GM23248 (cell line): ENCODE measurements at regions not wholly inside any gene's neighbourhood (a gene's known extent, or its start where the extent isn't known, plus 50 kb on each side); places are given as distances from the start of the nearest gene placed in this dataset.

ENCODE experiments used
- DNase-seq: peaks from one replicate; pipeline ENCODE4 v3.0.0-alpha.2; 2015
- H2AFZ ChIP-seq: fragments of 200-600 bp; sonication (generic); 2 replicates; pipeline ENCODE4 v1.6.1; 2016; ENCODE audit warnings: antibody characterized with exemption
- H3F3A ChIP-seq: fragments of 200-600 bp; sonication (generic); 2 replicates; pipeline ENCODE4 v1.6.1; 2016; ENCODE audit warnings: mild to moderate bottlenecking, antibody characterized with exemption, mixed run types; ENCODE audit not compliant: insufficient read depth
- H3K27ac ChIP-seq: fragments of 200-600 bp; sonication (generic); 2 replicates; pipeline ENCODE4 v1.5.1; 2016; ENCODE audit warnings: mild to moderate bottlenecking
- H3K27me3 ChIP-seq: fragments of 200-600 bp; sonication (generic); replicated peaks from 2 replicates; pipeline ENCODE4 v1.6.1; 2016; ENCODE audit warnings: mild to moderate bottlenecking; ENCODE audit not compliant: insufficient read depth
- H3K36me3 ChIP-seq: fragments of 200-600 bp; sonication (generic); 2 replicates; pipeline ENCODE4 v1.6.1; 2016; ENCODE audit warnings: low read depth, mild to moderate bottlenecking
- H3K4me1 ChIP-seq: fragments of 200-600 bp; sonication (generic); 2 replicates; pipeline ENCODE4 v1.6.1; 2016; ENCODE audit warnings: mild to moderate bottlenecking; ENCODE audit not compliant: insufficient read depth
- H3K4me2 ChIP-seq: fragments of 200-600 bp; sonication (generic); one replicate; pipeline ENCODE4 v1.6.1; 2016; ENCODE audit warnings: mild to moderate bottlenecking; ENCODE audit not compliant: unreplicated experiment
- H3K4me3 ChIP-seq: fragments of 200-600 bp; sonication (generic); 2 replicates; pipeline ENCODE4 v1.5.1; 2016; ENCODE audit warnings: mild to moderate bottlenecking
- H3K79me2 ChIP-seq: fragments of 200-600 bp; sonication (generic); 2 replicates; pipeline ENCODE4 v1.6.1; 2016; ENCODE audit warnings: mild to moderate bottlenecking; ENCODE audit not compliant: insufficient read depth
- H3K9ac ChIP-seq: fragments of 200-600 bp; sonication (generic); 2 replicates; pipeline ENCODE4 v1.6.1; 2016; ENCODE audit warnings: mild to moderate bottlenecking
- H3K9me2 ChIP-seq: fragments of 200-600 bp; sonication (generic); 2 replicates; pipeline ENCODE4 v1.6.1; 2016; ENCODE audit warnings: mixed run types, mild to moderate bottlenecking, moderate library complexity; ENCODE audit not compliant: insufficient read depth
- H3K9me3 ChIP-seq: fragments of 200-600 bp; sonication (generic); one replicate; pipeline ENCODE4 v1.6.1; 2017; ENCODE audit warnings: low read depth
- H4K20me1 ChIP-seq: fragments of 200-600 bp; sonication (generic); 2 replicates; pipeline ENCODE4 v1.6.0; 2016; ENCODE audit not compliant: insufficient read depth
- EZH2 ChIP-seq: fragments of 200-600 bp; sonication (generic); IDR thresholded peaks from 2 replicates; pipeline ENCODE4 v1.6.1; 2018; ENCODE audit warnings: antibody characterized with exemption, mild to moderate bottlenecking; ENCODE audit not compliant: insufficient read depth, poor library complexity, severe bottlenecking
- EZH2phosphoT487 ChIP-seq: fragments of 200-600 bp; sonication (generic); IDR thresholded peaks from 2 replicates; pipeline ENCODE4 v1.6.1; 2018; ENCODE audit warnings: antibody characterized with exemption, moderate library complexity, mild to moderate bottlenecking, low read depth; ENCODE audit not compliant: insufficient read depth
- WGBS, 2 experiments: methylation state at CpG; one replicate each; pipeline ENCODE4 v1.1.6; 2015 to 2017; ENCODE audit warnings: low lambda C conversion rate in 2 of 2, low coverage in 1 of 2; ENCODE audit errors: missing lambda C conversion rate in 2 of 2; 5-methylcytosine and 5-hydroxymethylcytosine counted together
- in situ Hi-C: fragments of 300-500 bp; cut with MboI; formaldehyde crosslinking; loops from 2 replicates; pipeline ENCODE4 v1.15.0; 2020

GRCh38 chr11:93952082-93952780 lies 68.9 kb upstream of the HEPHL1 start:
- no peaks in the 10 kb centered on the region for H3K36me3 ChIP-seq
- no peaks in the 10 kb centered on the region for H3K9me2 ChIP-seq
- peaks cover 7% of the 10 kb centered on the region; the same call in 1 of the 2 replicates for H3K4me1 ChIP-seq
- TF ChIP-seq EZH2phosphoT487 (no peak), EZH2 (no peak)
- no peak overlapping the region for H3K9ac ChIP-seq
- in situ Hi-C loops = no loop called here
- H3K4me3 ChIP-seq = no peak overlapping the region
- WGBS, 2 experiments = 30 to 31% methylated on average over 6 of the region's 6 CpGs
- no peak overlapping the region for H2AFZ ChIP-seq
- peaks cover 68% of the 10 kb centered on the region for H3K27me3 ChIP-seq
- H3K4me2 ChIP-seq = no peak overlapping the region
- no peaks in the 10 kb centered on the region for H4K20me1 ChIP-seq
- DNase-seq = no peak
- H3K9me3 ChIP-seq = no peaks in the 10 kb centered on the region
- H3F3A ChIP-seq = no peaks in the 10 kb centered on the region
- H3K79me2 ChIP-seq = no peaks in the 10 kb centered on the region
- H3K27ac ChIP-seq = no peak overlapping the region

DNA sequence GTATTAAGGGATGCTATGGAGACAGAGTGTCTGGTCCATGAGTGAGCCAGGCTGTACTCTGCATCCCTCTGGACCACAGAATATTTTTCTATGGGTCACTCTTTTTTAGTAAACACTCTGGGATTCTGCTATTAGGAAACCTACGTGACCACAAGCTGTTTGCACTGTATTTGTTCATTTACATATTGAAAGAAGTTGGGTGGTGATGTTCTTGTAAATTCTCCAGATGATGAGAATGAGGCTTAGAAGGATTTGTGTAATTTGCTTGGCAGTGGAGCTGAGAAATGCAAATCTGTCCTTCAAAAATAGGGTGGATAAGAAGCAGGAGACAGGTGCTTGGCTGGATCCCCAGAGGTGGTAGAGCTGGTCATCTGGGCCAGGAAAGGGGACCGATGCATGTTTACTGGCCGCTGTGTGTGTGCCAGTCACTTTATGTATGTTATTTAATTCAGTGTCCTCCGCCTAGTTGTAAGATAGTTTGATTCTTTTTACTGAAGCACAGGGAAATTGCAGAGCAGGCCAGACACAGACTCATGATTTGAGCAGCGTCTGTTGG lies 63.7 kb upstream of the HEPHL1 start:
- no peaks in the 10 kb centered on the region for H4K20me1 ChIP-seq
- H3K27ac ChIP-seq = no peak overlapping the region
- WGBS, 2 experiments = 19 to 22% methylated on average over 5 of the region's 5 CpGs
- TF ChIP-seq EZH2phosphoT487 = no peak
- no peak for TF ChIP-seq EZH2
- no peaks in the 10 kb centered on the region for H3K4me1 ChIP-seq
- no peak overlapping the region for H3K4me3 ChIP-seq
- DNase-seq = peak; percentile 12
- in situ Hi-C loops = no loop called here
- H3K36me3 ChIP-seq = no peaks in the 10 kb centered on the region
- no peak overlapping the region for H3K4me2 ChIP-seq
- H3K9me2 ChIP-seq = no peaks in the 10 kb centered on the region
- H3K27me3 ChIP-seq = peaks cover 62% of the 10 kb centered on the region
- H3K9ac ChIP-seq = no peak overlapping the region
- H3K79me2 ChIP-seq = no peaks in the 10 kb centered on the region
- no peak overlapping the region for H2AFZ ChIP-seq
- no peaks in the 10 kb centered on the region for H3K9me3 ChIP-seq
- H3F3A ChIP-seq = no peaks in the 10 kb centered on the region

DNA sequence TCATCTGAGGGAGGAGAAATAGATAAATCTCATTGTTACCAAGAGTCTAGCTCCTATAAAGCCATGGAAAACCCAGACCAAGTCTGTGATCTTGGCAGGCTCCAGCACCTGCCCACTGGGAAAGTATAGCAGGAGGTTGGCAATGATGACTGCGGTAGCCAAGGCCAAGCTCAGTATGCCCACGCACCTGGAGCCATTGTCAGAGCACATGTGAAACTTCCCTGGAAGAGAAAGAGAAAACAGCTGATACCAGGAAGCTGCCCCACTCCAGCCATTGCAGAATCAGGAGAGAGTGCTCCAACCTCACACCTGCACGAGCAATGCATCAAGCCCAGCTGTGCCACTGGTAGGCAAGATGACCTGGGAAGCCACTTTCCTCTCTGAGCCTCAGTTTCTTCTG lies 62.2 kb upstream of the HEPHL1 start:
- no peaks in the 10 kb centered on the region for H3K79me2 ChIP-seq
- no peak overlapping the region for H3K4me2 ChIP-seq
- DNase-seq = no peak
- TF ChIP-seq EZH2phosphoT487 = no peak
- no peak for TF ChIP-seq EZH2
- no peaks in the 10 kb centered on the region for H4K20me1 ChIP-seq
- peaks cover 49% of the 10 kb centered on the region for H3K27me3 ChIP-seq
- no peak overlapping the region for H2AFZ ChIP-seq
- in situ Hi-C loops = no loop called here
- H3F3A ChIP-seq = no peaks in the 10 kb centered on the region
- WGBS, 2 experiments = 31 to 38% methylated on average over 3 of the region's 3 CpGs
- no peak overlapping the region for H3K27ac ChIP-seq
- no peaks in the 10 kb centered on the region for H3K36me3 ChIP-seq
- no peak overlapping the region for H3K9ac ChIP-seq
- H3K9me2 ChIP-seq = no peaks in the 10 kb centered on the region
- H3K4me3 ChIP-seq = no peak overlapping the region
- H3K9me3 ChIP-seq = no peaks in the 10 kb centered on the region
- no peaks in the 10 kb centered on the region for H3K4me1 ChIP-seq

- Histone ChIP-seq H2AFZ (no peak overlapping the region), H3K9ac (no peak overlapping the region), H3K4me2 (no peak overlapping the region), H3K9me3 (no peaks in the 10 kb centered on the region), H3K4me3 (no peak overlapping the region), H3K9me2 (no peaks in the 10 kb centered on the region), H3K27ac (no peak overlapping the region), H3F3A (no peaks in the 10 kb centered on the region), H3K36me3 (no peaks in the 10 kb centered on the region), H3K79me2 (no peaks in the 10 kb centered on the region), H3K27me3 (peaks cover 46% of the 10 kb centered on the region), H4K20me1 (no peaks in the 10 kb centered on the region), H3K4me1 (no peaks in the 10 kb centered on the region)
- WGBS, 2 experiments = 56 to 66% methylated on average over 5 of the region's 5 CpGs
- TF ChIP-seq EZH2 = no peak
- TF ChIP-seq EZH2phosphoT487 = no peak
- in situ Hi-C loops = no loop called here
- DNase-seq = no peak
These were observed 61.5 kb upstream of the HEPHL1 start for GRCh38 chr11:93959663-93960062.
